Stimulated activated CD4-positive, alpha-beta T cell treated with anti-CD3 and anti-CD28 coated beads, Interleukin-15, amount 100 ng/mL, for 48 hours (primary cell): ENCODE measurements at regions not wholly inside any gene's neighbourhood (a gene's known extent, or its start where the extent isn't known, plus 50 kb on each side); places are given as distances from the start of the nearest gene placed in this dataset.

Experiments used
- DNase-seq, 2 donors: peaks; one replicate each; pipeline ENCODE4 v3.0.0-alpha.2; 2020; ENCODE audit warnings: low read depth in 2 of 2

DNA sequence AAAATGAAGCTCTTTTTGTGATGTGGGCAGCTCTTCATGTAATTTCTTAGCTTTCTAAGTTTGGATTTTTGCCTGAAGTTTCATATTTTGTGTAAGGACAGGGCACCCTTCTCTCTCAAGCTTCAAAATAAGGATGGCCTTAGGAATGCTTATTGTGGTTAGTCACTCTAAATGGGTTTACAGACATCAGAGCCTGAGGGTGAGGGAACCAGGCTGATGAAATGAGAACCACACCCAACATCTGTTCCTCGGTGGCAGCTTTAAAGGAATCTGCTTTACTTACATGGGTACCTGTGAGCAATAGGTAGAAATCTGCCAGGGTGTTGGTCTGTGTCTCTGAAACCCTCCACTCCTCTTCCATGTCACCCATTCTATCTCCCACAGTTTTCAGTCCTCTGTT is 174.3 kb downstream of the EMX2 start:
- DNase-seq = no peak

DNA sequence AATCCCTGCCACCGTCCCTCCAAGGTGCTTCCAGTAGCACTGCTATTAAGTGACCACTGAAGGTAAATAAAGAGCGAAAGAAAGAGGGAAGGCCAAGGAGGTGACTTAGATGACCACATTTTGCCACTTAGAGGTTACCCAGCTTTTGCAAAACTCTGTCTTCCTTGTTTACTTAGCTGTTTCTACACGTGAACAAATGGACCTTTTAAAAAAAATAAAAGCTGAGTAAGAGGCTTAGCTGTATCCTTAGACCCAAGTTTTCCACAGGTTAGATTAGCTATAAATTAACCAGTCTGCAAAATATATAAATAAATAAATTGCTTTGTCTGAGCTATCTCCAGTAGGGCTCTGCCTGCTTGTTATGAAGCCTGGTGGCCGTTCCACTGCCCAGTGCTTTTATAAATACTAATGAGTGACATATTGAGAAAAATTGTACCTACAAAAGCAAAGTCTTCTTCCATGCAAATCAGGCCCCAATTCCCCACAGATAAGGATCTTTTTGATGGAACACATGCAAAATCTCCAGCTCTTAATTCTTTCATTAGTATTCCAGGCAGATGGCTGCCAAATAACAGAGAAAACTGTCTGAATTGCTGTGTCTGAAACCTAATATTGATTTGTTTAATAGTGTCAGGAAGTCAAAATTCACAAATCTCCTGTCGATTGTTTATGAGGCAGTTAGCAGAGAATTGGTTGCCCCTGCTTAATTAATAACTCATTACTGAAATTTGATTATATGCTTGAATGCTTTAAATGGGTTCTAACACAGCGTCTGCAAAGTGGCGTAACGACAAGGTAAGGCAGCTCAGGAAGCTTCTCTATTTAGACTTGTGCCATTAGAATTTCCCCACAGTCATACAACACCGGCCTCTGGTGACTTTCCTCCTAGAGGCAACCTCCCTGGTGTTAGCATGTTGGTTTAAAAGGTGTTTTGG is 176.7 kb downstream of the EMX2 start:
- no peak for DNase-seq

DNA sequence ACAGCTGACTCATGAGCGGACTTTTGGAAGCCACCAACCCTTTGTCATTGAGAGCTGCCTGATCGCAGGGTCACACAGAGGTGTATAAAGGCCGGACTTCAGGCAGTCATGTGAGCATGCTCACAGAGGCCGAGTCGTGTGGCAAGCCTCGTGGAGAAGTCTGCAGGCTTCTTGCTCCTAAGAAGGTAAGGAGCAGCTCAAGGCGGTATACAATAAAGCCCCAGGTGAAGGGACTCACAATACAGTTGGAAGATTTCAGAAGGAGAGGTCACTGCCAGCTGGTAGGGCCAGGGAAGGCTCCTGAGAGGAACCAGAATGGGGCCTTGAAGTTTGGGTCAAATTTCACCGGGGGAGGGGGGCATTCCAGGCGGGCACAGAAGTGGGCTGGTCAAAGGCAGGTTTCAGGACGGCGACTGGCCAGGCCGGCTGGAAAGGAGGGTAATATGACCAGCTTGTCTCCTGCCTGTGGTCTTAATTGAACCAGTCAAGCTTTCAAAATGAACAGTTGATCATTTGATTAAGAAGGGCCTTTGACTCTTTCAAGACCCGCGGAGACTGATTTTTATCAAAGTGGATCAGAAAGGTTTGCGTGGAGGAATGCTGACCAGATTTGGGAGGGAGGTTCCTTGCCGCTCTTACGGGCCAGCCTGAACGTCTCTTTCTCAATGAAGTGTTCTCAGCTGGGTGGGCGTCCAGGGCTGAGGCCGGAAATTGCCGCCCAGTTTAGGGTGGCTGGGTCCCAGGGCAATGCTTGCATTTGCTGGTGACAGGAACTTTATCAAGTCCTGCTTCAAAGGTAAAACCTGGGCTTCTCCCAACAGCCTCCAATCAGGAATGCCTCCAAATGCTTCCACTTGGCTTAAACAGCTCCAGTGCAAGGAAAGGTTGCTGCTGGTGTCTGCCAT is 178.6 kb downstream of the EMX2 start:
- no peak for DNase-seq

DNA sequence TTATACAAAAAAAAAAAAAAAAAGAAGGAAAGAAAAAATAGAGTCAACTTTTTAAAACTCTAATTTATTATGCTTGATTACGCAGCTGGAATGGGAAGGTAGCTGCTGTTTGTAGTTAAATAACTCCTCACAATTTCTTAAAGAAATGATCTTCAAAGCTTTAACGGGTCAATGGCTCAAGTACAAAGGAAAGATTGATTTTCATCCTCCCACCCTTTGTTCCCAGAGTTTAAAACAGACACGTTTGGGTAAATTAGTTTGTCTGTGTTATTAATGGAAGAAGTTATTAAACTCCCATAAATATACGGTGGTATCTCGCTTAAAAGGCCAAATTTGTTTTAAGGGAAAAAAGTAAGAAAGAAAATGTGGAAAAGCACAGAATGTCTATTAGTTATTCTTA is 179.3 kb downstream of the EMX2 start:
- no peak for DNase-seq

DNA sequence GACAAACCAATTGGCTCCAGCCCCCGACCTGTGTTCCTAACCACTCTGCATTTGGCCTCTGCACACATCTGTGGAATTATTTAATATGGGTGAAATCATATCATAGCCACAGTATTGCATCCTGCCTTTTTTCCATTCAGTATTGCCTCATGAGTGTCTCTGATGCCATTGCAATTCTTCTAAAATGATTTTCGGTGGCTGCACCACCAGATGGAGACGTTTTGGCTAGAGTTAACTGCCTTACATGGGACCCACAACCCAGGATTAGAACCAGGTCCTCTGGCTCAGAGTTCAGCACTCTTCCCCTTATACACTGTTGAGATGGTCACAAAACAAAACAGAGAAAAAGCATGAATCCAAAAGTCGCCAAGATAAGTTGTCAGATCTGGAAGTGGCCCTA is 180.8 kb downstream of the EMX2 start:
- DNase-seq = no peak

DNA sequence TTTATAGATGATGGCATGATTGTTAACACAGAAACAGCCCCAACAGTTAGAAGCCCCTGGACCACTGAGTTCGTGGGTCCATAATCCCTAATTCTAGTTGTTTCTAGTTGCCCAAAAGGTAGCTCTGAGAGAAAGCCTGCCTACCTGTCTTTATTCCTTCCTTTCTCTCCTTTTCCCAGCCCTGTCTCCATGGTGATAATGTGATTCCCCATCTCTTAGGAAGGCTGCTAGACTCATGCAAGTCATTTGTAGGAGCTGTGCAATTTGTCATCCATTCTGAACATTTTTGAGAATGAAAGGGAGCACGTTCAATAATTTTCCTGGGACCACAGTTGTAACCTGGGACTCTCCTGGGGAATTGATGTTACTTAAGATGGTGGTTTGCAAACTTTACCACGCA is 183.4 kb downstream of the EMX2 start:
- DNase-seq = no peak

DNA sequence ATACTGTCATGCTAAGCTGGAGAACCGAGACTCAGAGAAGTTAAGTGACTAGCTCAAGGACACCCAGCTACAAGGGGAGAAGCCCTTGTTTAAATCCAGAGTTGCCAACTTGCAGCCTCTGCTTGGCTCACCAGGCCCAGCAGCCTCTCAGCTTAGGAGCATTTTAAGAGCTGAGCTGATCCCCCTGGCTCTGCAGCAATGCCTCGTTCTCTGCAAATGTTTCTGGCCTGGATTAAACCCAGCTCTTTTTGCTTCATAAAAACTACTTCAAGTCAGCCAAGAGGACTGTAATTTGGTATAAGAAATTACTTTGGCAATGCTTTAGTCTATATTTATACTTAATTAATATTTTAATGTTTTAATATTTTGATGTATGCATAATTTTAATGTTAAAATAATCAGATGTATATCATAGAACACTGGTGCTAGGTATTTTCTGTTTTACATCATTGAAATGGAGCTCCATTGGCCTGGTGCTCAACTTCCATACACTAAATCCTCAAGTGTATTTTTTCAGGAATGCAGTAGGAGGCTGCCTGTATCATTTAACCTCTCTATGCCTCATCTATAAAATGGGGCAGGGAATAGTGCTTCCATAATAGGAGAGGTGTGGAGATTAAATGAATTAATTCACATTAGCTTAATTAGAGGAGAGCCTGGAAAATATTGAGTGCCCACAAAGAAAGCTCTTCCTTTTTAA is 184.2 kb downstream of the EMX2 start:
- no peak for DNase-seq

DNA sequence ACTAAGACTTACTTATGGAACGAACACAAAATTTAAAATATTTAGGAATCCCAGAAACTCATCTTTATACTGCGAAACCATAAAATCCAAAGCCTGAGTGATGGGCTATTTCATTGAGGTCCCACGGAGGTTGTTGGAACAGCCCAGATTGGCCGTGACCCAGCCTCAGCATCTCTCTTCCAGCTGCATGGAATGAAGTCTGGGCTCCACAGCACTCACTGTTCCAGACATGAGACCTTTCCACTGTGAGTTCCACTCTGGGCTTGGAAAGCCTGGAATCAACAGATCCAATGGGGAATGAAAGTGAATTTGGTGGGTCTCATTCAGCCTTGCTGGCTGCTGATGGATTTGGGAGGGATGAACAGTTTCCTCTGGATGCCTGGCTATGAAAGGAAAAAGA is 184.9 kb downstream of the EMX2 start:
- no peak for DNase-seq

DNA sequence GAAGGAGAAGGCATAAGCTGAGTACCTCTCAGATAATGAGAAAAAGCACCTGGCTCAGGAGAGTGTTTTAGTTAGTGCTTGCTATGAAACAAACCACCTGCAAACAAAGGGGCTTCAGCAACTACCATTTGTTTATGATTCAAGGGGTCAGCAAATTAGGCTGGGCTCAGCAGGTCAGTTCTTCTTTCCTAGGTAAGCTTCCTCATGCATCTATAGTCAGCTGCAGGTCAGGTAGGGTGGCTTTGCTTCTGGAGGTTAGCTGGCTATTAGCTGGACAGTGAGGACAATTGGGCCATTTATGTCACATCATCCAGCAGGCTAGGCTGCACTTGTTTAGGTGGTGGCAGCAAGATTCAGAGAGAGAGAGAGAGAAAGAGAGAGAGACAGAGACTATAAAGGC is 185.5 kb downstream of the EMX2 start:
- no peak for DNase-seq

DNA sequence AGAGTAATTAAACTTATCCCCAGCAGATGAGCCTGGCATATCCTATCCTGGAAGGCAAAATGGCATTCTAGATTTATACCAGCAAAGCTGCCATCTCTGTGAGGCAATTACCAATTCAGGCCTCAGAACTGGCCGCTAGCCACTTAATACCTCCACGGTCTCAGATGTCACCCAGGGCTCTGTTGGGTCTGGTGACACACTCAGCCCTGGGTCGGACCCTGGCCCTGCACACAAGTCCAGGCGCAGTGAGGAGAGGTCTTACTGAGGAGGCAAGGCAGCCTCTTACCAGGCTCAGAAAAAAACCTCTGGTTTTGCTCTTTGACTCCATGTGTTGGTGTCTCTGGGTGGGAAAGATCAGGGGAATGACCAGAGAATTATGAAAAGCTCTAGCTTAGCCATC is 186.6 kb downstream of the EMX2 start:
- no peak for DNase-seq

DNA sequence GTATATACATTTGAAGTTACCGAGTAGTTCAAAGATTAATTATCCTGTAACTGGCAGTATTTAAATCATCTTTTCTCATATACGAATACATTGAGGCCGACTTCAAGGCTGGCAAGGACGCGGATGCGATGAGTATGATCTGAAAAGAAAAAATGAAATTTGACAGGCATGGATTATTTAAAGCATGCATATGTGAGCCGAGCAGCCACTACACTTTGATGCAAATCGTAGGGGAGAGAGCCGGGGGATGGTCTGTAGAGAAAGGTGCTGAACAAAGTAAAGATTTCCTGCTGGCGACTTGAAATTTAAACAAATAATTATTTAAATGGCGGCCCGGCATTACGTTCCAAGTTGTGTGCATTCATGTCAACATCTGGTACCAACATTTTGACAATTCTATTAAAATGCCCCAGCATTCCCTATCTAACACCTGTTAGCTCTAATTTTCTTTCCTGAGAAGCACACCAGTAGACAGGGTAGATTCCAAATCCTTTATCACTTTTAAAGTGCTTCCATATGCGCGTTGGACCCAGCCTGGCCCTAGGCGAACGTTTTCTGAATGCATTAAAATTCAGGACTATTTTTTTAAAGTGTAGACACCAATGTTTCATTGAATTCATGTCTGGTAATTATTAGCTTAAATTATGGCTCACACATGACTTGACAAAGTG is 188.7 kb downstream of the EMX2 start:
- no peak for DNase-seq

DNA sequence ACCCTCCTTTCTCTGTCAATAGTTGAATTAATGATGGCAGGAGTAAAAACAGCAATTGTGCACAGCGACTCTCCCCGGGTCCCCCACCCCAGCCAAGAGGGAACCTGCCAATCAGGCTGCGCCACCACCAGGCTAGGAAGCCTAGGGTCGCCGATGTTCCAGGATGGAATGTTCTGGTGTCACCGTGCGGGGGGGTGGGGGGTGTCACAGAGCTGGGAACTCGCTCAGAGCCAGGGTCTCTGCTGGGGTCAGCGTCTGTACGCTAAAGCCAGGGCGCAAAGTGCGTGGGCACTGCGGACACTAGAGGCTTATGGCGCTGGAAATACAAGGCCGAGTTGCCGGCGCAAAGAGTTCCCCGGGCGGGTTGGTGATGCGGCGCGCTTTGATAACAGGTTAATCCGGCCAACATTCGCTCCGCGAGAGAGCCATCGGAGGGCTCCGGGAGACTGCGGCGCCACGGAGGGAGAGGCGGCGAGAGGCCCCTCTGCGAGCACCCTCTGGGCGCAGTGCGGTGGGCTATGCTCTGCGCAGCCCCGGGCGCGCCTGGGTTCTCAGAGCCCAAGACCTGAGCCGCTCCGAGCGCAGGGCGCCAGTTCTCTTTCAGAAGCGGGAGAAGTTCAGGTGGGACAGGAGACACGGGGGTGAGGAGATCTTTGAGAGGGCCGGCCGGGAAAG is 192.3 kb downstream of the EMX2 start:
- DNase-seq = no peak

DNA sequence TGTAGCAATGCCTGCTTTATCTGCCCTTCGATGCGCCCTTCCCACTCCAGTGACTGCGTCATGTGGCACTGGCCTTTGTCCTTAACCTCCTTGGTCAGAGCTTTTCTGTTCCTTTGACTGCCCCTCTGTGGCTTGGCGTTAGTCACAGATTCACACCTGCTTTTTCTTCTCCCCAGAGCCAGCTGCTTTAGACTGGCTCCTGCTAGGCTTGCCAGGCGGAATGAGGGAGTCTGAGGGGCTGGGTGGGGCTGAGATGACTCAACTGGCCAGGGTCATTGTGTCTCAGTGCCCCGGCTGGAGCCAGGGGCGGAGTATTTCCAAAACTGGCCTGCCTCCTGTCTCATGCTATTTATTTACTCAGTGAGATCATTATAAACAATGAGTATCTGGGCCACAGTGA is 194.1 kb downstream of the EMX2 start:
- no peak for DNase-seq

DNA sequence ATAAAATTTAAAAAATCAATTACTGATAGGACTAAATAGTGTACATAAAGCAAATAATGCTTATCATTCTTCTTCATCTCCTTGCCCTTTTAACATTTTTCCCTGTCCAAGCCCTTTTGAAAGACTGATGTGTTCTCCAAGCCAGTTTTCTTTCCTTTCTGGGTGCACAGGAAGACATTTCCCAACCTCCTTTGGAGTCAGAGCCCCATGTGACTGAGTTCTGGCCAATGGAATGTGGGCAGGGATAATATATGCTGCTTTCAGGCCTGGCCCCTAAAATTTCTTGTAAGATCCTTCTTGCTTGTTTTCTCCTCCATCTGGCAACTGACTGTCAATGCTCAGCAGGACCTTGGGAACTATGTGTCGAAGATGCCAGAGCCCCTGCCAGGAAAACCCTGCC is 197.5 kb downstream of the EMX2 start:
- no peak for DNase-seq

DNA sequence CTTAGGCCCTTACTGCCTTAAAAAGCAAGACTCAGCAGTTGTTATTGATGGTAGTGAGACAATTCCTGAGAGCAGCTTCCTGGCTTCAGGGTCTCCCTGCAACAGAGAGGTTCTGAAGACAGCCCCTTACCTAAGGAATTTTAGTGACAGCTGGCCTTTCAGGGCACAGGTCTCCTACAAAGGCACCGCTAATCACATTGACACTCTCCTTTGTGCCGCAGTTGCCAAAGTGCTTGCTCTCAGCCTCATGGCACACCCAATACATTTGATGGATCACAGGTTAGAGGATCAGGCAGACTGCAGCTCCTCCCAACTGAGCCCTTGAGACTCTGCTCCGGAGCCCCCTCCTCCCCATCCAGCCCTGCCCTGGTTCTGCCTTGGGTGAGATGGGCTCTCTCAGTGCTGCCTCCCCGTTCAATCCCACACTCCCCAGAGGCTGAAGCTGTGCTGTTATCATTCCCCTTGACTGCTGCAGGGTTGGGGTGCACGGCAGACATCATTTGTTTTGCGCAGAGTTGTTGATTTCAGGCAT is 198.2 kb downstream of the EMX2 start:
- no peak for DNase-seq

DNA sequence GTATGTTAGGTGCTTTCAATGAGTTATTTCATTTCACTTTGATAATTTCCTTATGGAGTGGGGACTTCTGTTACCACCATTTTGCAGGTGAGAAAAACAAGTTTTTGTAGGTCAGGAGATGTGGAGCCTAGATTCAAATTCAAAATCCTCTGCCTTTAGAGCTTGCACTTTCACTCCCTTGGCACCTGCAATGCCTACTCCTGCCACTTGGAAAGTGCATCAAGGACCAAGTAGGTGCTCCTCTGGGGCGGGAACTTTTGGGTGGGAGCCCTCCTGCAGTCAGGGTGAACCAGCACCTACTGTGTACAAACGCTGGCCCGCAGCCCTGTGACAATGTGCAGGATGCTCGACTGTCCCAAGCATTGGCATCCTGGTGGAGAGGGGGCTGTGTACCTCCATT is 199.0 kb downstream of the EMX2 start:
- no peak for DNase-seq

DNA sequence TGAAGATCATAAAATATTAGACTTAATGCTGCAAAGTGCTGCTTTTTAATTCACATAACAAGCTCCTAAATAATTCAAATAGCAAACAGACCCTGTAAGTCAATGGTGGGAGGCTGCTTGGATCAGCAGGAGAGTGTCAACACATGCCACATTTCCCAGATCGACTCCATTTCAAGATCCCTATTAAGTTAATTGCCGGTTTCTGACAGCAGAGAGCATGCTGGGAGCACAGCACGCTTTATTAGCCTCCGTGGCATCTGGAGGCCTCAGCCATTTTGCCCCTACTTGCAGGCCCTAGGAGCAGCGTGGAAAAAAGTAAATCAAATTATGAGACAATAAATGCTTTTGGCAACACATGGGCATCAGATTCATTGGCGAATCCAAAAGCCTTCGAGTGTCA is 201.0 kb downstream of the EMX2 start:
- no peak for DNase-seq

DNA sequence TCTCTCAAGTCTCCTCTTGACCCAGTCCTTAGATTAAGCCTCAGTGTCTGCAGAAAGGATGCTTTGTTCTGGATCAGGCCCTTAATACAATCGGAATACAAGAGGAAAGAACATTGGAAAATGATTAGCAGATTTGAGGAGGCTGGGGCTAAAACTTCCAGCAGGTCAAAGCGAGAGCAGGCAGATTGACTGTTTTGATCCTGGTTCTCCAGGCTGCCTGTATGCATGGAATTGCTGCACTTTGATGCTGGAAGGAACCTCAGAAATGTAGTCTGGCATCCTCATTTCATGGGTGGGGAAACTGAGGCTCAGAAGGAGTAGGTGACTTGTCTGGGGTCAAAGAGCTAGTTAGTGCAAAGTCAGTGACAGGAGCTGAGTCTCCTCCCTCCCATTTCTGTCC is 202.8 kb downstream of the EMX2 start:
- DNase-seq = no peak

DNA sequence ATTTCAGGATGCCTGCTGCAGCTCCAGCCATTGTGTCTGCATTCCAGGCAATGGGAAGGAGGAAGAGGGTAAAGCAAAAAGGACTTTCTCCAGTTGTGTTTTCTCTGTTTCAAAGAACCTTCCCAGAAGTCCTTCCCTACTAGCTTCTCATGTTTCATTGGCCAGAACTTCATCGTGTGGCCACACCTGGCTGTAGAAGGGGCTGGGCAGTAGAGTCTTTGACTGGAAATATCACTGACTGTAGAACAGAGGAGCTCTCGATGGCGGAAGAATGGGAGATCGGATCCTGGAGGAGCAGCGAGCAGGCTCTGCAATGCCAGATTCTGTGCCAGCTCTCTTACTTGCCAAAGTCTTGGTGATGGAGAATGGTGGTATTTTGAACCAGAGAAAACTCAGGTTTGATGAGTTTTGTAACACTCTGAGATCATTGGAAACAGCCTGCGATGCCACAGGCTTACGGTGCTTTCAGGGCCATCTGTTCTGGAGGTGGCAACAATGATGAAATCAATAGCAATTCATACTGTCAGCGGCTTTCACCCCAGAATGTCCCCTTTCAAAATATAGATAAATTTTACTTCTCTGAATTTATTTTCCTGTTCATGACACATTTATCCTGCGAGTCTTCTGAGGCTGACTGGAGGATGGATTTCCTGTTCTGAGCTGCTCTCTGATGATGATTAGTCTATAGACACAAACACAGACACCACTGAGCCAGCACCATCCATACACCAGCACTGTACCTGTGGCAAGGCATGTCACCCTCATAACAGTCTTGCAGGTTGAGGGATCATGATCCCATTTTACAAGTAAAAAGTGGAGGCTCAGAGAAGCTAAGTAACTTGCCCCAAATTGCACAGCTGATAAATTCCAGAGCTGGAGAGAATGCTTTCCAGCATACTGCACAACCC is 204.2 kb downstream of the EMX2 start:
- DNase-seq = no peak

DNA sequence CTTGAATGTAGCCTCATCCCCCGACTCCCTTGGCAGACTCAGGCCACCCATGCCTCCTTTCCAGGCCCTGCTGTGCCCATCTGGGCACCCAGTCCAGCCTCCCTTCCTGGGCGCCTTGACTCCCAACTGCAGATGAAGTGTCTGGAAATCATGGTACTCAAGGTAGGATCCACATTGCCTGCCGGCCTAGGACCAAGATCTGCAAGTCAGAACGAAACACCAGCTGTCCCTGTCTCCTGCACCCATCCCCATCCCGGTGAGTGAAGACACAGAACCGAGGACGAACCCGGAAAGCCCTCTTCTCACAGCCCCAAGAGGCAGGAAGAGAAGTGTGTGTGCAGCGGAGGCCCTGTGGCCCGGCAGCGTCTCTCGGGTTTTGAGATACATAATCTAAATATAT is 205.1 kb downstream of the EMX2 start:
- DNase-seq = no peak
